Transverse colon (tissue), 4 donors: ENCODE measurements at regions not wholly inside any gene's neighbourhood (a gene's known extent, or its start where the extent isn't known, plus 50 kb on each side); places are given as distances from the start of the nearest gene placed in this dataset.

ENCODE experiments used
- EP300 ChIP-seq: sonication (generic); formaldehyde crosslinking; IDR thresholded peaks from one replicate; pipeline ENCODE4 v1.6.1; 2017; ENCODE audit warnings: antibody characterized with exemption, low read depth
- POLR2A ChIP-seq: fragments of 450-650 bp; IDR thresholded peaks from one replicate; pipeline ENCODE4 v1.6.1; 2016; ENCODE audit warnings: antibody characterized with exemption, mild to moderate bottlenecking, moderate library complexity
- POLR2AphosphoS5 ChIP-seq, 3 donors: sonication (generic); formaldehyde crosslinking; IDR thresholded peaks; one replicate each; pipeline ENCODE4 v1.6.1; 2016; ENCODE audit warnings: antibody characterized with exemption in 3 of 3
- TF ChIP-seq, protein P1 (sequence below), 5 experiments: fragments of 200-600 bp in 3 of 5; fragments of 450-650 bp in 2 of 5; sonication (generic) in 3 of 5; IDR thresholded peaks; 1 replicate in 2 of 5; 2 replicates in 3 of 5; pipeline ENCODE4 v1.5.1; 2016 to 2017; ENCODE audit warnings: antibody characterized with exemption in 5 of 5, inconsistent platforms in 3 of 5, mild to moderate bottlenecking in 2 of 5, moderate library complexity in 1 of 5

DNA sequence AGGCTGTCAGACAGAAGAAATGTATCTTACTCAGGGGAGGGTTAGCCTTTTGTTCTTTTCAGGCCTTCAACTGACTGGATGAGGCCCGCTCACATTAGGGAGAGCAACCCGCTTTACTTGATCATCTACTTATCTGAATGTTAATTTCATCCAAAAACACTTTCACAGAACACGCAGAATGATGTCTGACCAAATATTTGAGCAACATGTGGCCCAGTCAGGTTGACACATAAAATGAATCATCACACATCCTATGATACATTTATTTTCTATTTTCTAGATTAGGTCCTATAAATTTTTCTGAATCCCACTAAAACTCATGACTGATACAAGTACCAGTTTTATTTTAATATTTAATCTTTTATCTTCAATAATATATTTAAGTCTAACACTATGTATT, 260.3 kb downstream of the IL15 start:
- no peak for TF ChIP-seq POLR2A
- TF ChIP-seq, protein P1, sequence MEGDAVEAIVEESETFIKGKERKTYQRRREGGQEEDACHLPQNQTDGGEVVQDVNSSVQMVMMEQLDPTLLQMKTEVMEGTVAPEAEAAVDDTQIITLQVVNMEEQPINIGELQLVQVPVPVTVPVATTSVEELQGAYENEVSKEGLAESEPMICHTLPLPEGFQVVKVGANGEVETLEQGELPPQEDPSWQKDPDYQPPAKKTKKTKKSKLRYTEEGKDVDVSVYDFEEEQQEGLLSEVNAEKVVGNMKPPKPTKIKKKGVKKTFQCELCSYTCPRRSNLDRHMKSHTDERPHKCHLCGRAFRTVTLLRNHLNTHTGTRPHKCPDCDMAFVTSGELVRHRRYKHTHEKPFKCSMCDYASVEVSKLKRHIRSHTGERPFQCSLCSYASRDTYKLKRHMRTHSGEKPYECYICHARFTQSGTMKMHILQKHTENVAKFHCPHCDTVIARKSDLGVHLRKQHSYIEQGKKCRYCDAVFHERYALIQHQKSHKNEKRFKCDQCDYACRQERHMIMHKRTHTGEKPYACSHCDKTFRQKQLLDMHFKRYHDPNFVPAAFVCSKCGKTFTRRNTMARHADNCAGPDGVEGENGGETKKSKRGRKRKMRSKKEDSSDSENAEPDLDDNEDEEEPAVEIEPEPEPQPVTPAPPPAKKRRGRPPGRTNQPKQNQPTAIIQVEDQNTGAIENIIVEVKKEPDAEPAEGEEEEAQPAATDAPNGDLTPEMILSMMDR (IDR thresholded peaks at IDR 0.05) = no peak
- TF ChIP-seq POLR2AphosphoS5 (IDR thresholded peaks at IDR 0.05) = no peak
- TF ChIP-seq EP300 = no peak
